SK-N-SH (cell line): ENCODE measurements at regions not wholly inside any gene's neighbourhood (a gene's known extent, or its start where the extent isn't known, plus 50 kb on each side); places are given as distances from the start of the nearest gene placed in this dataset.
A peak's percentile ranks its signal among the peaks of the same experiment; 100 is the strongest.

Experiments
- CTCF ChIA-PET: fragments of 300-600, 350-600 bp; formaldehyde crosslinking; extraction: SDS; loops from one replicate; lab custom pipeline; 2021; lab: Yijun Ruan, JAX
- POLR2A ChIA-PET: fragments of 350-600 bp; sonication (Branson Sonifier 250); formaldehyde crosslinking; extraction: SDS; loops from one replicate; lab custom pipeline; 2020; ENCODE audit warnings: antibody characterized with exemption, inconsistent platforms; lab: Yijun Ruan, JAX
- DNase-seq: peaks from one replicate; pipeline ENCODE4 v3.0.0; 2012
- H2AFZ ChIP-seq: fragments of 200-600 bp; sonication (generic); 2 replicates; pipeline ENCODE4 v1.8.1; 2016; ENCODE audit warnings: antibody characterized with exemption, mild to moderate bottlenecking, low read depth
- H3F3A ChIP-seq: fragments of 200-600 bp; sonication (generic); replicated peaks from 2 replicates; pipeline ENCODE3; 2016; ENCODE audit warnings: antibody characterized with exemption, mild to moderate bottlenecking; ENCODE audit not compliant: insufficient read depth
- H3K27ac ChIP-seq, 2 experiments: fragments of 200-500 bp in 1 of 2; fragments of 200-600 bp in 1 of 2; sonication (Bioruptor generic) in 1 of 2; sonication (generic), shearing (Covaris generic) in 1 of 2; 2 replicates each; pipeline versions ENCODE4 v1.5.1 to v1.6.1; 2014 to 2016; ENCODE audit warnings: low read depth in 2 of 2, inconsistent platforms in 1 of 2, low read length in 1 of 2, mild to moderate bottlenecking in 1 of 2, mixed read lengths in 1 of 2
- H3K27me3 ChIP-seq: fragments of 200-600 bp; sonication (generic), shearing (Covaris generic); 2 replicates; pipeline ENCODE4 v1.6.1; 2016; ENCODE audit warnings: mixed run types; ENCODE audit not compliant: insufficient read depth
- H3K36me3 ChIP-seq, 2 experiments: fragments of 200-500 bp in 1 of 2; fragments of 200-600 bp in 1 of 2; sonication (Bioruptor generic) in 1 of 2; sonication (generic) in 1 of 2; replicated peaks in 1 of 2; 2 replicates each; pipeline versions ENCODE3 to v1.5.1; 2014 to 2016; ENCODE audit warnings: low read length in 1 of 2, mild to moderate bottlenecking in 1 of 2; ENCODE audit not compliant: insufficient read depth in 2 of 2, control insufficient read depth in 1 of 2
- H3K4me1 ChIP-seq, 2 experiments: fragments of 200-500 bp in 1 of 2; fragments of 200-600 bp in 1 of 2; sonication (Bioruptor generic) in 1 of 2; sonication (generic), shearing (Covaris generic) in 1 of 2; 2 replicates each; pipeline versions ENCODE4 v1.5.1 to v1.6.1; 2014 to 2016; ENCODE audit warnings: low read depth in 1 of 2, low read length in 1 of 2, mixed run types in 1 of 2; ENCODE audit not compliant: insufficient read depth in 2 of 2, control insufficient read depth in 1 of 2
- H3K4me2 ChIP-seq: fragments of 200-600 bp; sonication (generic), shearing (Covaris generic); 2 replicates; pipeline ENCODE4 v1.6.1; 2017; ENCODE audit warnings: mixed run types
- H3K4me3 ChIP-seq, 2 experiments: fragments of 200-500 bp in 1 of 2; fragments of 200-600 bp in 1 of 2; sonication (Bioruptor generic) in 1 of 2; sonication (generic), shearing (Covaris generic) in 1 of 2; 2 replicates each; pipeline versions ENCODE4 v1.5.1 to v1.8.1; 2014 to 2016; ENCODE audit warnings: low read depth in 2 of 2, inconsistent platforms in 1 of 2, low read length in 1 of 2, mild to moderate bottlenecking in 1 of 2, mixed read lengths in 1 of 2, moderate library complexity in 1 of 2
- H3K79me2 ChIP-seq: fragments of 200-600 bp; sonication (generic); 2 replicates; pipeline ENCODE4 v1.8.1; 2017; ENCODE audit warnings: mild to moderate bottlenecking; ENCODE audit not compliant: insufficient read depth
- H3K9ac ChIP-seq: fragments of 200-600 bp; sonication (generic); 2 replicates; pipeline ENCODE4 v1.6.1; 2017; ENCODE audit warnings: mixed run types
- H3K9me2 ChIP-seq: fragments of 200-600 bp; sonication (generic); 2 replicates; pipeline ENCODE4 v1.6.1; 2017; ENCODE audit warnings: mixed run types
- H3K9me3 ChIP-seq: fragments of 200-600 bp; sonication (generic); 2 replicates; pipeline ENCODE4 v1.6.1; 2017; ENCODE audit warnings: mixed run types, mild to moderate bottlenecking, moderate library complexity
- H4K20me1 ChIP-seq: fragments of 200-600 bp; sonication (generic); 2 replicates; pipeline ENCODE4 v1.6.1; 2017; ENCODE audit warnings: mild to moderate bottlenecking, mixed run types; ENCODE audit not compliant: insufficient read depth
- ELF1 ChIP-seq: IDR thresholded peaks from 2 replicates; pipeline ENCODE4 v1.4.0; 2012
- EP300 ChIP-seq, 2 experiments: IDR thresholded peaks; 2 replicates each; pipeline versions ENCODE4 v1.4.0 to v1.6.1; 2012; ENCODE audit warnings: borderline replicate concordance in 1 of 2, low read depth in 1 of 2, low read length in 1 of 2
- EZH2phosphoT487 ChIP-seq: fragments of 200-600 bp; sonication (generic); IDR thresholded peaks from 2 replicates; pipeline ENCODE4 v1.6.1; 2017; ENCODE audit warnings: low read depth, mixed run types, mild to moderate bottlenecking, antibody characterized with exemption, moderate library complexity, borderline replicate concordance
- FOSL2 ChIP-seq: IDR thresholded peaks from 2 replicates; pipeline ENCODE4 v1.4.0; 2012; ENCODE audit warnings: low read depth, mild to moderate bottlenecking, moderate library complexity, borderline replicate concordance
- FOXJ3 ChIP-seq: sonication (generic); formaldehyde crosslinking; IDR thresholded peaks from 2 replicates; pipeline ENCODE4 v1.5.1; 2020; ENCODE audit warnings: mild to moderate bottlenecking, missing genetic modification reagents
- FOXM1 ChIP-seq: IDR thresholded peaks from 2 replicates; pipeline ENCODE4 v1.4.0; 2012; ENCODE audit warnings: low read depth, mild to moderate bottlenecking
- GABPA ChIP-seq: IDR thresholded peaks from 2 replicates; pipeline ENCODE4 v1.4.0; 2012; ENCODE audit warnings: low read depth, mild to moderate bottlenecking
- JUND ChIP-seq: IDR thresholded peaks from 2 replicates; pipeline ENCODE4 v1.4.0; 2012
- MEF2A ChIP-seq: IDR thresholded peaks from 2 replicates; pipeline ENCODE4 v1.4.0; 2012; ENCODE audit warnings: low read depth, borderline replicate concordance
- MXI1 ChIP-seq: IDR thresholded peaks from 2 replicates; pipeline ENCODE4 v1.6.1; 2012; ENCODE audit warnings: mild to moderate bottlenecking, low read depth, low read length, improper control_type of control experiment
- NFIC ChIP-seq: IDR thresholded peaks from 2 replicates; pipeline ENCODE4 v1.4.0; 2012; ENCODE audit warnings: borderline replicate concordance
- NRF1 ChIP-seq: IDR thresholded peaks from 2 replicates; pipeline ENCODE4 v1.6.1; 2012; ENCODE audit warnings: low read depth, mild to moderate bottlenecking, low read length
- POLR2AphosphoS5 ChIP-seq: IDR thresholded peaks from 2 replicates; pipeline ENCODE4 v1.6.1; 2012; ENCODE audit warnings: low read depth, low read length
- RAD21 ChIP-seq: IDR thresholded peaks from 2 replicates; pipeline ENCODE4 v1.6.1; 2012; ENCODE audit warnings: mild to moderate bottlenecking, low read length
- RFX5 ChIP-seq: IDR thresholded peaks from 2 replicates; pipeline ENCODE4 v1.6.1; 2012; ENCODE audit warnings: mild to moderate bottlenecking, improper control_type of control experiment, low read length
- SIN3A ChIP-seq: IDR thresholded peaks from 2 replicates; pipeline ENCODE4 v1.6.1; 2012; ENCODE audit warnings: low read depth, mild to moderate bottlenecking, low read length, moderate library complexity, borderline replicate concordance
- TCF12 ChIP-seq: IDR thresholded peaks from 2 replicates; pipeline ENCODE4 v1.4.0; 2012
- ZBTB33 ChIP-seq: IDR thresholded peaks from 2 replicates; pipeline ENCODE4 v1.4.0; 2012; ENCODE audit warnings: low read depth, borderline replicate concordance
- WGBS: methylation state at CpG from one replicate; pipeline ENCODE4 v1.1.6; 2017; ENCODE audit warnings: low lambda C conversion rate; 5-methylcytosine and 5-hydroxymethylcytosine counted together
- TF ChIP-seq, protein P1 (sequence below): IDR thresholded peaks from 2 replicates; pipeline ENCODE4; 2012

GRCh38 chr2:60628615-60629304 lies 75.3 kb upstream of the BCL11A start:
- ChIA-PET CTCF (interaction anchor here (0.8 to 2.7 kb wide), 7 partner anchors 11 to 69 kb away, joined by 3 to 23 read pairs (median 6); no protein-coding TSS in a partner anchor), POLR2A (no interaction called here)
- peaks cover 0 to 6% of the 10 kb centered on the region in 2 experiments; a peak in 2 of 4 replicates for H3K4me1 ChIP-seq
- no peak overlapping the region for H3K4me2 ChIP-seq
- H3K9me3 ChIP-seq, result no peaks in the 10 kb centered on the region
- H3F3A ChIP-seq, result no peaks in the 10 kb centered on the region
- WGBS, result 16% methylated on average over 4 of the region's 4 CpGs
- H3K9me2 ChIP-seq, result no peaks in the 10 kb centered on the region
- H3K27me3 ChIP-seq, result no peaks in the 10 kb centered on the region
- TF ChIP-seq RFX5 (no peak), TCF12 (no peak), FOSL2 (no peak), ELF1 (no peak), MEF2A (no peak), EZH2phosphoT487 (no peak), MXI1 (no peak), NFIC (no peak), NRF1 (no peak), RAD21 (no peak), EP300 (IDR thresholded peaks at IDR 0.05; ENCODE audit: borderline replicate concordance in 1 of 2, low read depth in 1 of 2, low read length in 1 of 2) (no peak), FOXJ3 (CRISPR knock-in tag) (no peak), FOXM1 (no peak), JUND (no peak), ZBTB33 (no peak), SIN3A (no peak), GABPA (no peak), POLR2AphosphoS5 (no peak)
- TF ChIP-seq, protein P1, sequence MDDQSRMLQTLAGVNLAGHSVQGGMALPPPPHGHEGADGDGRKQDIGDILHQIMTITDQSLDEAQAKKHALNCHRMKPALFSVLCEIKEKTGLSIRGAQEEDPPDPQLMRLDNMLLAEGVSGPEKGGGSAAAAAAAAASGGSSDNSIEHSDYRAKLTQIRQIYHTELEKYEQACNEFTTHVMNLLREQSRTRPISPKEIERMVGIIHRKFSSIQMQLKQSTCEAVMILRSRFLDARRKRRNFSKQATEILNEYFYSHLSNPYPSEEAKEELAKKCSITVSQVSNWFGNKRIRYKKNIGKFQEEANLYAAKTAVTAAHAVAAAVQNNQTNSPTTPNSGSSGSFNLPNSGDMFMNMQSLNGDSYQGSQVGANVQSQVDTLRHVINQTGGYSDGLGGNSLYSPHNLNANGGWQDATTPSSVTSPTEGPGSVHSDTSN, result no peak
- TF ChIP-seq, all 33 proteins: peak for 0
- Histone ChIP-seq H3K4me3 (no peak overlapping the region), H3K36me3 (no peaks in the 10 kb centered on the region), H3K79me2 (no peaks in the 10 kb centered on the region), H3K9ac (no peak overlapping the region), H3K27ac (no peak overlapping the region), H2AFZ (no peak overlapping the region), H4K20me1 (no peaks in the 10 kb centered on the region)
- peak; percentile 9 for DNase-seq
